H1 (cell line): ENCODE measurements at regions not wholly inside any gene's neighbourhood (a gene's known extent, or its start where the extent isn't known, plus 50 kb on each side); places are given as distances from the start of the nearest gene placed in this dataset.

Experiments
- CTCF ChIA-PET: fragments of 300-600 bp; sonication (Branson Sonifier 250); formaldehyde crosslinking; loops from one replicate; lab custom pipeline; 2021; ENCODE audit not compliant: partially characterized antibody; lab: Charles Lee
- POLR2A ChIA-PET: fragments of 300-600 bp; sonication (Branson Sonifier 250); formaldehyde crosslinking; loops from one replicate; lab custom pipeline; 2021; ENCODE audit warnings: inconsistent platforms; ENCODE audit not compliant: partially characterized antibody; lab: Charles Lee
- DNase-seq, 2 experiments: peaks; one replicate each; pipeline versions ENCODE4 v3.0.0 to v3.0.0-alpha.2; 2010 to 2022; ENCODE audit warnings: low spot score in 2 of 2, low read depth in 1 of 2, mixed read lengths in 1 of 2
- FAIRE-seq: peaks from 2 replicates; lab custom pipeline; 2011; peaks lifted over from hg19 to GRCh38; lab: Jason Lieb, UNC
- H2AFZ ChIP-seq: 2 replicates; pipeline ENCODE4 v1.8.1; 2012; ENCODE audit warnings: low read length, inconsistent platforms
- H2AK5ac ChIP-seq: 2 replicates; pipeline ENCODE4 v1.6.1; 2013; ENCODE audit warnings: low read depth, low read length
- H2BK120ac ChIP-seq: replicated peaks from 2 replicates; pipeline ENCODE3; 2013; ENCODE audit warnings: low read depth, low read length, inconsistent platforms
- H2BK12ac ChIP-seq: 2 replicates; pipeline ENCODE4 v1.6.1; 2013; ENCODE audit warnings: low read depth, low read length
- H2BK15ac ChIP-seq: 2 replicates; pipeline ENCODE4 v1.6.1; 2013; ENCODE audit warnings: low read length
- H2BK20ac ChIP-seq: 2 replicates; pipeline ENCODE4 v1.6.1; 2013; ENCODE audit warnings: low read length
- H2BK5ac ChIP-seq: 2 replicates; pipeline ENCODE4 v1.6.1; 2013; ENCODE audit warnings: low read depth, low read length
- H3K14ac ChIP-seq: 2 replicates; pipeline ENCODE4 v1.6.1; 2013; ENCODE audit warnings: inconsistent platforms; ENCODE audit not compliant: insufficient read length
- H3K18ac ChIP-seq: 2 replicates; pipeline ENCODE4 v1.6.1; 2013; ENCODE audit warnings: low read length; ENCODE audit errors: extremely low read depth
- H3K23ac ChIP-seq: 2 replicates; pipeline ENCODE4 v1.6.1; 2013; ENCODE audit warnings: inconsistent platforms; ENCODE audit not compliant: insufficient read length
- H3K23me2 ChIP-seq: 2 replicates; pipeline ENCODE4 v1.6.1; 2013; ENCODE audit warnings: low read depth, low read length
- H3K27ac ChIP-seq: 2 replicates; pipeline ENCODE4 v1.6.1; 2011; ENCODE audit warnings: low read depth, low read length, inconsistent platforms
- H3K27me3 ChIP-seq, 4 experiments: replicated peaks in 1 of 4; 1 replicate in 1 of 4; 2 replicates in 3 of 4; pipeline versions ENCODE4 v1.6.1 to v1.8.1; 2011 to 2013; ENCODE audit warnings: low read length in 3 of 4, mild to moderate bottlenecking in 3 of 4, inconsistent platforms in 2 of 4, mixed read lengths in 2 of 4, moderate library complexity in 1 of 4; ENCODE audit not compliant: control insufficient read depth in 3 of 4, insufficient read depth in 3 of 4; ENCODE audit errors: extremely low read depth in 1 of 4
- H3K36me3 ChIP-seq, 4 experiments: 2 replicates each; pipeline versions ENCODE4 v1.6.1 to v1.8.1; 2011 to 2013; ENCODE audit warnings: mild to moderate bottlenecking in 4 of 4, low read length in 3 of 4, moderate library complexity in 2 of 4, control low read depth in 1 of 4, inconsistent platforms in 1 of 4; ENCODE audit not compliant: insufficient read depth in 4 of 4, control insufficient read depth in 2 of 4
- H3K4ac ChIP-seq: replicated peaks from 2 replicates; pipeline ENCODE3; 2013; ENCODE audit warnings: low read length, low read depth, mixed read lengths, inconsistent platforms; ENCODE audit not compliant: insufficient read length
- H3K4me1 ChIP-seq, 4 experiments: replicated peaks in 1 of 4; 1 replicate in 1 of 4; 2 replicates in 3 of 4; pipeline versions ENCODE4 v1.6.1 to v1.8.1; 2011 to 2013; ENCODE audit warnings: low read length in 3 of 4, inconsistent platforms in 2 of 4, mixed read lengths in 1 of 4; ENCODE audit not compliant: insufficient read depth in 4 of 4, control insufficient read depth in 3 of 4
- H3K4me2 ChIP-seq, 2 experiments: 2 replicates each; pipeline versions ENCODE4 v1.6.1 to v1.8.1; 2011 to 2013; ENCODE audit warnings: low read depth in 2 of 2, low read length in 2 of 2, control low read depth in 1 of 2, inconsistent platforms in 1 of 2, mild to moderate bottlenecking in 1 of 2; ENCODE audit not compliant: insufficient read depth in 1 of 2
- H3K4me3 ChIP-seq, 4 experiments: fragments of 200-600, 300-600 bp in 1 of 4; sonication (generic), shearing (Covaris generic), sonication (Bioruptor Twin) in 1 of 4; 2 replicates each; pipeline versions ENCODE4 v1.5.1 to v1.8.1; 2011 to 2016; ENCODE audit warnings: low read length in 4 of 4, low read depth in 3 of 4, control low read depth in 2 of 4, inconsistent platforms in 2 of 4, mild to moderate bottlenecking in 2 of 4, mixed read lengths in 1 of 4, moderate library complexity in 1 of 4; ENCODE audit not compliant: insufficient read depth in 2 of 4; ENCODE audit errors: extremely low read depth in 1 of 4
- H3K56ac ChIP-seq: replicated peaks from 2 replicates; pipeline ENCODE3; 2013; ENCODE audit warnings: low read depth, mild to moderate bottlenecking, mixed read lengths, low read length, inconsistent platforms; ENCODE audit not compliant: insufficient read length
- H3K79me1 ChIP-seq: 2 replicates; pipeline ENCODE4 v1.6.1; 2013; ENCODE audit warnings: low read depth, low read length, control low read depth
- H3K79me2 ChIP-seq, 2 experiments: 2 replicates each; pipeline versions ENCODE4 v1.6.1 to v1.8.1; 2012 to 2013; ENCODE audit warnings: low read length in 2 of 2, mild to moderate bottlenecking in 2 of 2, inconsistent platforms in 1 of 2; ENCODE audit not compliant: insufficient read depth in 2 of 2, control insufficient read depth in 1 of 2
- H3K9ac ChIP-seq, 4 experiments: replicated peaks in 1 of 4; 1 replicate in 1 of 4; 2 replicates in 3 of 4; pipeline versions ENCODE4 v1.6.1 to v1.8.1; 2011 to 2013; ENCODE audit warnings: low read depth in 3 of 4, low read length in 3 of 4, control low read depth in 2 of 4, mild to moderate bottlenecking in 2 of 4, moderate library complexity in 2 of 4, inconsistent platforms in 1 of 4; ENCODE audit errors: extremely low read depth in 1 of 4
- H3K9me3 ChIP-seq, 2 experiments: 2 replicates each; pipeline versions ENCODE4 v1.6.1 to v1.8.1; 2012 to 2013; ENCODE audit warnings: mild to moderate bottlenecking in 2 of 2, moderate library complexity in 2 of 2, control low read depth in 1 of 2, inconsistent platforms in 1 of 2, low read depth in 1 of 2, low read length in 1 of 2, mixed read lengths in 1 of 2; ENCODE audit not compliant: insufficient read depth in 2 of 2
- H4K20me1 ChIP-seq, 2 experiments: replicated peaks in 1 of 2; 2 replicates each; pipeline versions ENCODE3 to v1.8.1; 2011 to 2013; ENCODE audit warnings: inconsistent platforms in 2 of 2, low read length in 2 of 2, mild to moderate bottlenecking in 1 of 2; ENCODE audit not compliant: insufficient read depth in 2 of 2, control insufficient read depth in 1 of 2
- H4K5ac ChIP-seq: 2 replicates; pipeline ENCODE4 v1.6.1; 2013; ENCODE audit warnings: low read length, low read depth, mixed read lengths, inconsistent platforms; ENCODE audit not compliant: insufficient read length
- H4K8ac ChIP-seq: 2 replicates; pipeline ENCODE4 v1.8.0; 2013; ENCODE audit warnings: mild to moderate bottlenecking, moderate library complexity, low read length, inconsistent platforms; ENCODE audit not compliant: insufficient read depth; ENCODE audit errors: extremely low read depth
- H4K91ac ChIP-seq: replicated peaks from 2 replicates; pipeline ENCODE3; 2013; ENCODE audit warnings: low read length, mixed read lengths, inconsistent platforms; ENCODE audit not compliant: insufficient read length
- KDM1A ChIP-seq: fragments of 200-600, 300-600 bp; sonication (generic); IDR thresholded peaks from 2 replicates; pipeline ENCODE4 v1.7.1; 2016; ENCODE audit warnings: mild to moderate bottlenecking, low read length, borderline replicate concordance
- SIN3A ChIP-seq, 2 experiments: IDR thresholded peaks in 1 of 2; conservative IDR thresholded peaks in 1 of 2; 2 replicates each; pipeline ENCODE4 v1.6.1; 2011 to 2012; ENCODE audit warnings: low read length in 2 of 2, improper control_type of control experiment in 1 of 2, low read depth in 1 of 2, mild to moderate bottlenecking in 1 of 2
- TBP ChIP-seq: IDR thresholded peaks from 2 replicates; pipeline ENCODE4 v1.6.1; 2011; ENCODE audit warnings: low read depth, low read length, improper control_type of control experiment
- WGBS, 2 experiments: shearing (Covaris generic) in 1 of 2; methylation state at CpG; one replicate each; pipeline versions ENCODE4 v1.1.6 to v1.1.7; 2013 to 2015; ENCODE audit warnings: low lambda C conversion rate in 2 of 2, mixed read lengths in 2 of 2, inconsistent platforms in 1 of 2, low coverage in 1 of 2, missing lambda C conversion rate in 1 of 2; ENCODE audit not compliant: insufficient replicate concordance in 2 of 2, insufficient coverage in 1 of 2, insufficient read length in 1 of 2; ENCODE audit errors: extremely low coverage in 1 of 2, missing lambda C conversion rate in 1 of 2; 5-methylcytosine and 5-hydroxymethylcytosine counted together

- no peak overlapping the region for H3K4me2 ChIP-seq
- DNase-seq = no peak
- no peaks in the 10 kb centered on the region for H3K79me1 ChIP-seq
- H3K18ac ChIP-seq = no peak overlapping the region
- H4K20me1 ChIP-seq = no peaks in the 10 kb centered on the region
- H3K9me3 ChIP-seq = no peaks in the 10 kb centered on the region
- H2BK120ac ChIP-seq = no peak overlapping the region
- no peak overlapping the region for H3K9ac ChIP-seq
- no peak overlapping the region for H3K14ac ChIP-seq
- H4K91ac ChIP-seq = no peak overlapping the region
- no peaks in the 10 kb centered on the region for H3K36me3 ChIP-seq
- H2BK12ac ChIP-seq = no peak overlapping the region
- no peak overlapping the region for H4K8ac ChIP-seq
- POLR2A ChIA-PET = no interaction called here
- no peak for FAIRE-seq
- H3K23me2 ChIP-seq = no peaks in the 10 kb centered on the region
- H3K23ac ChIP-seq = no peak overlapping the region
- no peak overlapping the region for H4K5ac ChIP-seq
- no peak overlapping the region for H3K27ac ChIP-seq
- H2AK5ac ChIP-seq = no peak overlapping the region
- no peak overlapping the region for H2BK20ac ChIP-seq
- H3K79me2 ChIP-seq = no peaks in the 10 kb centered on the region
- H3K4me1 ChIP-seq = no peaks in the 10 kb centered on the region
- 86% methylated on average over 7 of the region's 7 CpGs; no CpG with 5 or more reads in 1 of the 2 experiments for WGBS, 2 experiments
- H3K4ac ChIP-seq = no peak overlapping the region
- no peak overlapping the region for H2AFZ ChIP-seq
- H3K27me3 ChIP-seq = no peaks in the 10 kb centered on the region
- CTCF ChIA-PET = no interaction called here
- H3K4me3 ChIP-seq = no peak overlapping the region
- H2BK15ac ChIP-seq = no peak overlapping the region
- H3K56ac ChIP-seq = no peak overlapping the region
- H2BK5ac ChIP-seq = no peak overlapping the region
- TF ChIP-seq TBP = no peak
- TF ChIP-seq SIN3A (conservative IDR thresholded peaks at IDR 0.05 in 1 of 2, IDR thresholded peaks at IDR 0.05 in 1 of 2; ENCODE audit: low read depth in 1 of 2, low read length in 2 of 2) = no peak
- no peak for TF ChIP-seq KDM1A
Measured at GRCh38 chr13:80671773-80672172, 330.8 kb upstream of the SPRY2 start.
